ENCODE measurements at regions not wholly inside any gene's neighbourhood (a gene's known extent, or its start where the extent isn't known, plus 50 kb on each side); places are given as distances from the start of the nearest gene placed in this dataset.

GRCh38 chr7:31284106-31284505 is 56.4 kb downstream of the NEUROD6 start:
- no peak for DNase-seq (ENCODE audit: extremely low read depth, low read depth)
- TF ChIP-seq CTCF (IDR thresholded peaks at IDR 0.05; ENCODE audit: low read depth, low read length) = no peak

GRCh38 chr7:31271641-31272405 is 68.7 kb downstream of the NEUROD6 start:
- no peak for TF ChIP-seq CTCF (IDR thresholded peaks at IDR 0.05; ENCODE audit: low read depth, low read length)
- no peak for DNase-seq (ENCODE audit: extremely low read depth, low read depth)

DNA sequence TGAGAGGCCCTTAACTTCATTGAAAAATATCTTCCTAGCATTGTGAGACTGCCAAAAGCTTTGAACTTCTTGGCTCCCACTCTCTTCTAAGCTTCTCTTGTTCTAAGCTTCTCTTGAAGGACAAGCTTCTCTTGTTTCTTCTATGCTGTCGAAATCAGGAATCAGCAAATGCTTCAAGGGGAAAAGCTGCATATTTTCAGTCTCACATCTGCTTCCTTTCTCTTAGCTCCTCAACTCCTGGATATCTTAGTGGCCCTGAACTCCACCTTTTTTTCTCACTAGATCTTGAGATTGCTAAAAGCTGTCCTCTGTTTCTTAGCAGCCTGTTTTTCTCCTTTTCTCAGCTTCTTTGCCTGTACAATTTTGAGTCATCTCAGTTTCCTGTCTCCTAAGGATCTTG is 73.0 kb downstream of the NEUROD6 start:
- no peak for TF ChIP-seq CTCF (IDR thresholded peaks at IDR 0.05; ENCODE audit: low read depth, low read length)

GRCh38 chr7:31263338-31263737 is 77.2 kb downstream of the NEUROD6 start:
- TF ChIP-seq CTCF (IDR thresholded peaks at IDR 0.05; ENCODE audit: low read depth, low read length) = no peak
- DNase-seq (ENCODE audit: extremely low read depth, low read depth) = no peak

More for the DNA sequence above, 73.0 kb downstream of the NEUROD6 start:
- DNase-seq (ENCODE audit: extremely low read depth, low read depth) = no peak

- DNase-seq (ENCODE audit: extremely low read depth, low read depth) = no peak
Observed at GRCh38 chr7:31261341-31261740, 79.2 kb downstream of the NEUROD6 start.

DNA sequence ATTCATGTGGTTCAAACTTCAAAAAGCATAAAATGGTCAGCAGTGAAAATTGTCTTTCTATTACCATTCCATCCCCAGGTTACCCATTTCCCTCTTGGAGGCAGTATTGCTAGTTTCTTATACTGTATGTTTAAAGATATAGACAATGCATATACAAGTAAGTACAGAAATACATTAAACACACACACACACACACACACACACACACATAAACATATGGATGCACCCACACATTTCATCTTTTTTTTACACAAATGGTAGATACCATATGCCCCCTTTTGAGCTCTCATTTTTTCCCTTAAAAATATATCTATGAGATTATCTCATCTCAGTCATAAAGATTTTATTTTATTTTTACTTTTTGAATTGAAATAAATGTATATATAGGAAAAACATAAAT is 79.7 kb downstream of the NEUROD6 start:
- no peak for DNase-seq (ENCODE audit: extremely low read depth, low read depth)
- TF ChIP-seq CTCF (IDR thresholded peaks at IDR 0.05; ENCODE audit: low read depth, low read length) = no peak

More at GRCh38 chr7:31261341-31261740, 79.2 kb downstream of the NEUROD6 start:
- no peak for TF ChIP-seq CTCF (IDR thresholded peaks at IDR 0.05; ENCODE audit: low read depth, low read length)

- no peak for TF ChIP-seq CTCF (IDR thresholded peaks at IDR 0.05; ENCODE audit: low read depth, low read length)
- DNase-seq (ENCODE audit: extremely low read depth, low read depth) = no peak
Observed at GRCh38 chr7:31258391-31258790, 82.1 kb downstream of the NEUROD6 start.

Data from AG09319 (cell line).